Cardiac fibroblast (primary cell): ENCODE measurements at regions not wholly inside any gene's neighbourhood (a gene's known extent, or its start where the extent isn't known, plus 50 kb on each side); places are given as distances from the start of the nearest gene placed in this dataset.

Experiments used
- DNase-seq, 2 donors: peaks; one replicate each; pipeline versions ENCODE4 v3.0.0 to v3.0.0-alpha.2; 2010; ENCODE audit warnings: low read depth in 2 of 2
- H3K4me3 ChIP-seq, 2 donors: replicated peaks in 1 of 2; 1 replicate in 1 of 2; 2 replicates in 1 of 2; pipeline ENCODE4 v1.5.1; 2011; ENCODE audit warnings: low read depth in 2 of 2, low read length in 2 of 2, mild to moderate bottlenecking in 2 of 2, moderate library complexity in 1 of 2
- CTCF ChIP-seq: IDR thresholded peaks from one replicate; pipeline ENCODE4 v1.5.1; 2011; ENCODE audit warnings: low read depth, mild to moderate bottlenecking, low read length, inconsistent platforms

GRCh38 chr2:120901201-120901600, 165.5 kb downstream of the GLI2 start:
- no peak for DNase-seq
- H3K4me3 ChIP-seq = no peak overlapping the region
- no peak for TF ChIP-seq CTCF

GRCh38 chr2:120902592-120902991, 166.9 kb downstream of the GLI2 start:
- DNase-seq = no peak
- TF ChIP-seq CTCF = no peak
- no peak overlapping the region for H3K4me3 ChIP-seq

DNA sequence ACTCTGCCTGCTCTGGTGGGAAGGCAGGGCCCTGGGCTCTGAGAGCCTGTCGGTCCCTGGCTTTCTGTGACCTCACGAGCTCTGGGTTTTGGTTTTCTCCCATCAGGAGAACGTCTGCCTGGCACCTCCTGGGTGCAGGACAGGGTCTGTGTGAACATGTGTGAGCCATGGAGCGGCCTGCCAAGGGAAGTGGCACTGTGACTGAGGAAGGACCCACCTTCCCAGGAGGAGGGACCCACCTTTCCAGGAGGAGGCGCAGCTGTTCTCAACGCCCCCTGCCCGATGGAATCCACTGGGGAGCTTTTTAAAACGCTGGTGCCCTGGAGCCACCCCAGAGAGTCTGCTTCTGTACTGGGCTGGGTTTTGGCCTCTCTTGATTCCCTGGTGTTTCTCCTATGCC, 168.7 kb downstream of the GLI2 start:
- no peak for TF ChIP-seq CTCF
- no peak for DNase-seq
- no peak overlapping the region for H3K4me3 ChIP-seq

DNA sequence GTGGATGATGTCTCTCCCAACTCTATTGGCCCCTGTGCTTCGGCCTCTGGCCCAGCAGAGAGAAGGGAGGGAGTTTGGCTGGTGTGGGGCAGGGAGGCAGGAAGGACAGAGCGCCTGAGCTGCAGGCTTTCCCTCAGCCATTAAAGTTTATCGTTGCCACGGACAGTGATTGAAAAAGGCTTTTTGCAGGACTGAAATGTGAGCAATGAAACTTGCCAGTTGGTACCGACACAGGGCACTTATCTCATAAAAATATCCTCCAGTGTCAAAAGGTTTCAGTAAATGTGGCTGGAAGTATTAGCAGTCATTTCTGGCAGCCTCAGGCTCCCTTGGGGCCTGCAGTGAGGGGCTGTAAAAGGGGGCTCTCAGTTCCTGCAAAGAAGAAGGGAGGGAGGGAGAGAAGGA, 169.2 kb downstream of the GLI2 start:
- TF ChIP-seq CTCF = no peak
- no peak overlapping the region for H3K4me3 ChIP-seq
- DNase-seq = peak in 1 of 2 donors; percentile 38

DNA sequence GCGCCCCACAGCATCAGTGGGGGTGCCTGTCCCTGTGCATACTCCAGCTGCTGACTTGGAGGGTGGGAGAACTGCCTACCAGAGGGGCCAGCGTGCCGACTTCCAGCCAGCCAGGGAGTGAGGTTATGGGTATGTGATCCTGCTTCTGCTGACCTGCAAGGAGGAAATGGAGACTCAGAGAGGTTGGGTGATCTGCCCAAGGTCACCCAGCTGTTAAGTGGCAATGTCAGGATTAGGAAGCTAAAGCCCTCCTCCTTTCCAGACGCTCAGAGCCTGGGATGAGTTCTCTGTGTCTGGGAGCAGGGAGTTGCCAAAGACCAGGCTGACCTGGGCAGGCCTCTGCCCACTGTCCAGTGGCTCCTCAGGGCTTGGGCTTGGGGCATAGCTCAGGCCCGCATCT, 169.6 kb downstream of the GLI2 start:
- no peak for TF ChIP-seq CTCF
- no peak overlapping the region for H3K4me3 ChIP-seq
- no peak for DNase-seq

DNA sequence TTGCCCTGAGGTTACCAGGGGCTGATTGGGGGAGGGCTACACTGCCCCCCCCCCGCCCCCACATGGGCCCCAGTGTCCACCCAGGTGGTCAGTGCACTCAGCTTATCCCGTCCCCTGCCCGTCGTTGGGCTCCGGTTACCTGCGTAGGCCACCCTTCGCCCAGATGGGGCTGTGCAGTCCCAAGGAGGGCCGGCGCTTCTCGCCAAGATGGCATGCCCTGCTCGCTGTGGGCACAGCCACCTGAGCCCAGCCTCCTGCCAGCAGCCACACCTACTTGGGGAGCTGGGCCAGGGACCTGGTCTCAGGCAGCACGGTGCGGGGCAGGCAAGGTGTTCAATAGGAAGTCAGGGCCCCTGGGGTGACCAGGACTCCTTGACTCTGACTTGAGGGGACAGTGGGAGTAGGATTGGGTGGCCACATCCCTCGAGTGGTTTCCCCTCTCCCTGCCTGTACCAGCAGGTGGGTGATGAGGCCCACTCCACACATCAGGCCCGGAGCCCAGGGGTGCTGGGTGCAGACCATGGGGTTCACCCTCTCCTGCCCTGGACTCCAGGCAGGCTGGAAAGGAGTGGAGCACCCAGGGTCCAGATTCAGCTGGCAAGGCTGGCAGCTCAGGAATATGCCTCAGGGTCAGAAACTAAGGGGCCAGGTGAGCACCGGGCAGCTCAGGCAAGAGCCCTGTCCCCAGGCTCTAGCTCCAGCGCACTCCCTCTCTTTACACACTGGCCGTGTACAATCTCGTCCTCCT, 170.3 kb downstream of the GLI2 start:
- DNase-seq = no peak
- TF ChIP-seq CTCF = no peak
- H3K4me3 ChIP-seq = no peak overlapping the region

DNA sequence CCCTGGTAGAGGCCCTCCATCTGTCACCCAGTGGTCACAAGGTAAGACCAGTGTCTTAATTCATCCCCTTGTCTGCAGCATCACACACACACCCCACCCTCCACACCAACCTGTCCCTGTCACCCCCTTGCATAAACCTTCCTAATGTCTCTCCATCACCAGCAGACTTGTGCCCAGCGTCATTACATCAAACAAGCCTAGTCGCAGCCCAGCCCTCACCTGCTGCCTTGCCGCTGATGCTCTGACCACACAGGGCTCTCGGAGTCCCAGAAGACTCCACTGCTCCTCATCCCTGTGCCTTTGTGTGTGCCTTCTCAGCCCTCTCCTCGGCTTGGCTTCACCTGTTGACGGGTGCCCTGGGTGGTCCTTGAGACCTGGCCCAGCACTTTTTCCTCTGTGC, 171.2 kb downstream of the GLI2 start:
- no peak for TF ChIP-seq CTCF
- no peak overlapping the region for H3K4me3 ChIP-seq
- no peak for DNase-seq
